GM10248 (cell line): ENCODE measurements at regions not wholly inside any gene's neighbourhood (a gene's known extent, or its start where the extent isn't known, plus 50 kb on each side); places are given as distances from the start of the nearest gene placed in this dataset.

ENCODE experiments used
- CTCF ChIA-PET: fragments of 300-600 bp; sonication (Branson Sonifier 250); formaldehyde crosslinking; extraction: SDS; loops from one replicate; lab custom pipeline; 2021; ENCODE audit warnings: antibody characterized with exemption; lab: Yijun Ruan, JAX
- POLR2A ChIA-PET: fragments of 350-650 bp; sonication (Branson Sonifier 250); formaldehyde crosslinking; extraction: SDS; loops from one replicate; lab custom pipeline; 2020; ENCODE audit warnings: antibody characterized with exemption; lab: Yijun Ruan, JAX
- DNase-seq: peaks from one replicate; pipeline ENCODE4 v3.0.0; 2012; ENCODE audit errors: extremely low spot score
- CTCF ChIP-seq: IDR thresholded peaks from 2 replicates; pipeline ENCODE4 v1.5.1; 2012; ENCODE audit warnings: mild to moderate bottlenecking, low read depth; ENCODE audit errors: extremely low read depth, missing control alignments, control extremely low read depth

GRCh38 chr6:145531032-145531431 is 204.3 kb downstream of the EPM2A start:
- ChIA-PET CTCF (interaction anchor here (1.1 to 1.9 kb wide), 3 partner anchors 8 to 22 kb away, joined by 3 to 7 read pairs (median 4); no protein-coding TSS in a partner anchor), POLR2A (no interaction called here)
- no peak for DNase-seq
- no peak for TF ChIP-seq CTCF

GRCh38 chr6:145531822-145532221 is 203.5 kb downstream of the EPM2A start:
- no peak for DNase-seq
- ChIA-PET POLR2A (no interaction called here), CTCF (interaction anchor here (1.1 kb wide), 1 partner anchor 23 kb away, joined by 3 read pairs; no protein-coding TSS in a partner anchor)
- TF ChIP-seq CTCF = no peak

GRCh38 chr6:145532361-145532760 is 203.0 kb downstream of the EPM2A start:
- POLR2A ChIA-PET = no interaction called here
- TF ChIP-seq CTCF = no peak
- CTCF ChIA-PET = no interaction called here
- no peak for DNase-seq

GRCh38 chr6:145534989-145535388 is 200.3 kb downstream of the EPM2A start:
- no peak for DNase-seq
- POLR2A ChIA-PET = no interaction called here
- CTCF ChIA-PET = no interaction called here
- no peak for TF ChIP-seq CTCF

GRCh38 chr6:145538989-145539388 is 196.3 kb downstream of the EPM2A start:
- POLR2A ChIA-PET = no interaction called here

GRCh38 chr6:145539831-145540230 is 195.5 kb downstream of the EPM2A start:
- CTCF ChIA-PET = no interaction called here
- no peak for TF ChIP-seq CTCF
- DNase-seq = no peak
- POLR2A ChIA-PET = no interaction called here

More at GRCh38 chr6:145538989-145539388, 196.3 kb downstream of the EPM2A start:
- no peak for DNase-seq
- no peak for TF ChIP-seq CTCF
- CTCF ChIA-PET = interaction anchor here (1.0 to 2.5 kb wide), 3 partner anchors 9 to 45 kb away, joined by 3 to 7 read pairs (median 5); no protein-coding TSS in a partner anchor
